K562 (cell line): ENCODE measurements at regions not wholly inside any gene's neighbourhood (a gene's known extent, or its start where the extent isn't known, plus 50 kb on each side); places are given as distances from the start of the nearest gene placed in this dataset.

Source experiments
- IRF2 ChIP-seq: sonication (generic); formaldehyde crosslinking; IDR thresholded peaks from 2 replicates; pipeline ENCODE4 v1.8.1; 2022; ENCODE audit warnings: mild to moderate bottlenecking, missing genetic modification reagents
- NRF1 ChIP-seq, 2 experiments: fragments of 450-650 bp; IDR thresholded peaks in 1 of 2; conservative IDR thresholded peaks in 1 of 2; 2 replicates each; pipeline ENCODE4 v1.6.1; 2014; ENCODE audit warnings: mild to moderate bottlenecking in 2 of 2
- NUFIP1 ChIP-seq: fragments of 450-650 bp; IDR thresholded peaks from 2 replicates; pipeline ENCODE4 v1.6.1; 2018; ENCODE audit not compliant: partially characterized antibody
- PYGO2 ChIP-seq: fragments of 450-650 bp; IDR thresholded peaks from 2 replicates; pipeline ENCODE4 v1.6.1; 2016; ENCODE audit warnings: mild to moderate bottlenecking, missing genetic modification characterization, moderate library complexity, missing compliant biosample characterization
- SMARCB1 ChIP-seq: IDR thresholded peaks from 2 replicates; pipeline ENCODE4 v1.6.1; 2011; ENCODE audit warnings: improper control_type of control experiment, low read depth; ENCODE audit not compliant: insufficient read length
- SRSF7 ChIP-seq: fragments of 200-400 bp; formaldehyde crosslinking; optimal IDR thresholded peaks from 2 replicates; pipeline ENCODE3; 2017; ENCODE audit warnings: mild to moderate bottlenecking, low read depth, low read length
- TF ChIP-seq, protein P1 (sequence below): sonication (generic); formaldehyde crosslinking; IDR thresholded peaks from 2 replicates; pipeline ENCODE4 v1.8.1; 2023; ENCODE audit warnings: mild to moderate bottlenecking, missing genetic modification reagents
- TF ChIP-seq, protein P2 (sequence below), 2 experiments: fragments of 250-450 bp in 1 of 2; fragments of 450-650 bp in 1 of 2; sonication (Bioruptor Pico) in 1 of 2; IDR thresholded peaks; 2 replicates each; pipeline versions ENCODE4 v1.6.1 to v1.8.0; 2016 to 2021; ENCODE audit warnings: mild to moderate bottlenecking in 2 of 2, moderate library complexity in 2 of 2, missing compliant biosample characterization in 1 of 2, missing genetic modification characterization in 1 of 2
- TF ChIP-seq, protein P3 (sequence below): sonication (generic); formaldehyde crosslinking; IDR thresholded peaks from 2 replicates; pipeline ENCODE4 v1.8.0; 2023; ENCODE audit warnings: mild to moderate bottlenecking, missing genetic modification reagents
- TF ChIP-seq, protein P4 (sequence below), 2 experiments: fragments of 200-800 bp in 1 of 2; sonication (Bioruptor generic) in 1 of 2; sonication (generic) in 1 of 2; formaldehyde crosslinking in 1 of 2; IDR thresholded peaks in 1 of 2; conservative IDR thresholded peaks in 1 of 2; 2 replicates each; pipeline versions ENCODE4 v1.5.0 to v1.6.1; 2016 to 2020; ENCODE audit warnings: missing compliant biosample characterization in 1 of 2, missing genetic modification characterization in 1 of 2, missing genetic modification reagents in 1 of 2
- TF ChIP-seq, protein P5 (sequence below), 2 experiments: fragments of 450-650 bp; IDR thresholded peaks; 2 replicates each; pipeline ENCODE4 v1.6.1; 2016

DNA sequence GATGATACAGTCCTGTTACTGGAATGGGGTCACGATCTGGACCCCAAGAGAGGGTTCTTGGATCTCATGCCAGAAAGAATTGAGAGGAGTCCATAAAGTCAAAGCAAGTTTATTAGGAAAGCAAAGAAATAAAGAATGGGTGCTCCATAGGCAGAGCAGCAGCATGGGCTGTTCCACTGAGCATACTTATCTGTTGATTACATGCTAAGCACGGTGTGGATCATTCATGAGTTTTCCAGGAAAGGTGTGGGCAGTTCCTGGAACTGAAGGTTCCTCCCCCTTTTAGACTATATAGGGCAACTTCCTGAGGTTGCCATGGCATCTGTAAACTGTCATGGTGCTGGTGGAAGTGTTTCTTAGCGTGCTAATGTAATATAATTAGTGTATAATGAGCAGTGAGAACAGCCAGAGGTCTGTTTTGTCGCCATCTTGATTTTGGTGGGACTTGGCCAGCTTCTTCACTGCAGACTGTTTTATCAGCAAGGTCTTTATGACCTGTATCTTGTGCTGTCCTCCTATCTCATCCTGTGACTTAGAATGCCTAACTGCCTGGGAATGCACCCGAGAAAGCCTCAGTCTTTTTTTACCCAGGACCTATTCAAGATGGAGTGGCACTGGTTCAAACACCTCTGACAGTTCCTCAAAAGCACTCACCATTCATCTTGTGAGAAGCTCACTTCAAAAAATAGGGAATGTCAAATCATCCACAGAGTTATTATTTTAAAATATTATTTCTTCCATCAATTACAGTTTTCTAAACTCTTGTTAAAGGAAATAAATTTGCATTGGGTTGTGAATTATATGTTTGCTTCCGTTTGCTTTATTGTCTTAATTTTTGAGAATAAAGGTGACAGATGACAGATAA lies 1358.8 kb upstream of the TMEM132C start (continued):
- TF ChIP-seq, protein P1, sequence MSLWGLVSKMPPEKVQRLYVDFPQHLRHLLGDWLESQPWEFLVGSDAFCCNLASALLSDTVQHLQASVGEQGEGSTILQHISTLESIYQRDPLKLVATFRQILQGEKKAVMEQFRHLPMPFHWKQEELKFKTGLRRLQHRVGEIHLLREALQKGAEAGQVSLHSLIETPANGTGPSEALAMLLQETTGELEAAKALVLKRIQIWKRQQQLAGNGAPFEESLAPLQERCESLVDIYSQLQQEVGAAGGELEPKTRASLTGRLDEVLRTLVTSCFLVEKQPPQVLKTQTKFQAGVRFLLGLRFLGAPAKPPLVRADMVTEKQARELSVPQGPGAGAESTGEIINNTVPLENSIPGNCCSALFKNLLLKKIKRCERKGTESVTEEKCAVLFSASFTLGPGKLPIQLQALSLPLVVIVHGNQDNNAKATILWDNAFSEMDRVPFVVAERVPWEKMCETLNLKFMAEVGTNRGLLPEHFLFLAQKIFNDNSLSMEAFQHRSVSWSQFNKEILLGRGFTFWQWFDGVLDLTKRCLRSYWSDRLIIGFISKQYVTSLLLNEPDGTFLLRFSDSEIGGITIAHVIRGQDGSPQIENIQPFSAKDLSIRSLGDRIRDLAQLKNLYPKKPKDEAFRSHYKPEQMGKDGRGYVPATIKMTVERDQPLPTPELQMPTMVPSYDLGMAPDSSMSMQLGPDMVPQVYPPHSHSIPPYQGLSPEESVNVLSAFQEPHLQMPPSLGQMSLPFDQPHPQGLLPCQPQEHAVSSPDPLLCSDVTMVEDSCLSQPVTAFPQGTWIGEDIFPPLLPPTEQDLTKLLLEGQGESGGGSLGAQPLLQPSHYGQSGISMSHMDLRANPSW = no peak
- no peak for TF ChIP-seq IRF2 (CRISPR knock-in tag)
- TF ChIP-seq PYGO2 = peak; percentile 98
- TF ChIP-seq, protein P2, sequence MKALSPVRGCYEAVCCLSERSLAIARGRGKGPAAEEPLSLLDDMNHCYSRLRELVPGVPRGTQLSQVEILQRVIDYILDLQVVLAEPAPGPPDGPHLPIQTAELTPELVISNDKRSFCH (CRISPR knock-in tag; IDR thresholded peaks at IDR 0.05) = peak; percentile 97
- TF ChIP-seq, protein P2 (tag; IDR thresholded peaks at IDR 0.05) = peak; percentile 99
- TF ChIP-seq, protein P3, sequence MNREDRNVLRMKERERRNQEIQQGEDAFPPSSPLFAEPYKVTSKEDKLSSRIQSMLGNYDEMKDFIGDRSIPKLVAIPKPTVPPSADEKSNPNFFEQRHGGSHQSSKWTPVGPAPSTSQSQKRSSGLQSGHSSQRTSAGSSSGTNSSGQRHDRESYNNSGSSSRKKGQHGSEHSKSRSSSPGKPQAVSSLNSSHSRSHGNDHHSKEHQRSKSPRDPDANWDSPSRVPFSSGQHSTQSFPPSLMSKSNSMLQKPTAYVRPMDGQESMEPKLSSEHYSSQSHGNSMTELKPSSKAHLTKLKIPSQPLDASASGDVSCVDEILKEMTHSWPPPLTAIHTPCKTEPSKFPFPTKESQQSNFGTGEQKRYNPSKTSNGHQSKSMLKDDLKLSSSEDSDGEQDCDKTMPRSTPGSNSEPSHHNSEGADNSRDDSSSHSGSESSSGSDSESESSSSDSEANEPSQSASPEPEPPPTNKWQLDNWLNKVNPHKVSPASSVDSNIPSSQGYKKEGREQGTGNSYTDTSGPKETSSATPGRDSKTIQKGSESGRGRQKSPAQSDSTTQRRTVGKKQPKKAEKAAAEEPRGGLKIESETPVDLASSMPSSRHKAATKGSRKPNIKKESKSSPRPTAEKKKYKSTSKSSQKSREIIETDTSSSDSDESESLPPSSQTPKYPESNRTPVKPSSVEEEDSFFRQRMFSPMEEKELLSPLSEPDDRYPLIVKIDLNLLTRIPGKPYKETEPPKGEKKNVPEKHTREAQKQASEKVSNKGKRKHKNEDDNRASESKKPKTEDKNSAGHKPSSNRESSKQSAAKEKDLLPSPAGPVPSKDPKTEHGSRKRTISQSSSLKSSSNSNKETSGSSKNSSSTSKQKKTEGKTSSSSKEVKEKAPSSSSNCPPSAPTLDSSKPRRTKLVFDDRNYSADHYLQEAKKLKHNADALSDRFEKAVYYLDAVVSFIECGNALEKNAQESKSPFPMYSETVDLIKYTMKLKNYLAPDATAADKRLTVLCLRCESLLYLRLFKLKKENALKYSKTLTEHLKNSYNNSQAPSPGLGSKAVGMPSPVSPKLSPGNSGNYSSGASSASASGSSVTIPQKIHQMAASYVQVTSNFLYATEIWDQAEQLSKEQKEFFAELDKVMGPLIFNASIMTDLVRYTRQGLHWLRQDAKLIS = no peak
- TF ChIP-seq SRSF7 = no peak
- TF ChIP-seq, protein P4, sequence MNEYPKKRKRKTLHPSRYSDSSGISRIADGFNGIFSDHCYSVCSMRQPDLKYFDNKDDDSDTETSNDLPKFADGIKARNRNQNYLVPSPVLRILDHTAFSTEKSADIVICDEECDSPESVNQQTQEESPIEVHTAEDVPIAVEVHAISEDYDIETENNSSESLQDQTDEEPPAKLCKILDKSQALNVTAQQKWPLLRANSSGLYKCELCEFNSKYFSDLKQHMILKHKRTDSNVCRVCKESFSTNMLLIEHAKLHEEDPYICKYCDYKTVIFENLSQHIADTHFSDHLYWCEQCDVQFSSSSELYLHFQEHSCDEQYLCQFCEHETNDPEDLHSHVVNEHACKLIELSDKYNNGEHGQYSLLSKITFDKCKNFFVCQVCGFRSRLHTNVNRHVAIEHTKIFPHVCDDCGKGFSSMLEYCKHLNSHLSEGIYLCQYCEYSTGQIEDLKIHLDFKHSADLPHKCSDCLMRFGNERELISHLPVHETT (CRISPR knock-in tag; conservative IDR thresholded peaks at IDR 0.05 in 1 of 2, IDR thresholded peaks at IDR 0.05 in 1 of 2) = peak in 1 of 2 experiments; percentile 99; a peak in 2 of 4 replicates
- TF ChIP-seq, protein P5, sequence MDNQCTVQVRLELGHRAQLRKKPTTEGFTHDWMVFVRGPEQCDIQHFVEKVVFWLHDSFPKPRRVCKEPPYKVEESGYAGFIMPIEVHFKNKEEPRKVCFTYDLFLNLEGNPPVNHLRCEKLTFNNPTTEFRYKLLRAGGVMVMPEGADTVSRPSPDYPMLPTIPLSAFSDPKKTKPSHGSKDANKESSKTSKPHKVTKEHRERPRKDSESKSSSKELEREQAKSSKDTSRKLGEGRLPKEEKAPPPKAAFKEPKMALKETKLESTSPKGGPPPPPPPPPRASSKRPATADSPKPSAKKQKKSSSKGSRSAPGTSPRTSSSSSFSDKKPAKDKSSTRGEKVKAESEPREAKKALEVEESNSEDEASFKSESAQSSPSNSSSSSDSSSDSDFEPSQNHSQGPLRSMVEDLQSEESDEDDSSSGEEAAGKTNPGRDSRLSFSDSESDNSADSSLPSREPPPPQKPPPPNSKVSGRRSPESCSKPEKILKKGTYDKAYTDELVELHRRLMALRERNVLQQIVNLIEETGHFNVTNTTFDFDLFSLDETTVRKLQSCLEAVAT (IDR thresholded peaks at IDR 0.05) = no peak
- peak; percentile 87 for TF ChIP-seq NUFIP1
- 0 out of 4 replicates have a peak, but pooled peaks of 1 of the 2 experiments have one; percentile 33 for TF ChIP-seq NRF1 (conservative IDR thresholded peaks at IDR 0.05 in 1 of 2, IDR thresholded peaks at IDR 0.05 in 1 of 2)
- TF ChIP-seq SMARCB1 = no peak
